ENCODE measurements at regions not wholly inside any gene's neighbourhood (a gene's known extent, or its start where the extent isn't known, plus 50 kb on each side); places are given as distances from the start of the nearest gene placed in this dataset.

DNA sequence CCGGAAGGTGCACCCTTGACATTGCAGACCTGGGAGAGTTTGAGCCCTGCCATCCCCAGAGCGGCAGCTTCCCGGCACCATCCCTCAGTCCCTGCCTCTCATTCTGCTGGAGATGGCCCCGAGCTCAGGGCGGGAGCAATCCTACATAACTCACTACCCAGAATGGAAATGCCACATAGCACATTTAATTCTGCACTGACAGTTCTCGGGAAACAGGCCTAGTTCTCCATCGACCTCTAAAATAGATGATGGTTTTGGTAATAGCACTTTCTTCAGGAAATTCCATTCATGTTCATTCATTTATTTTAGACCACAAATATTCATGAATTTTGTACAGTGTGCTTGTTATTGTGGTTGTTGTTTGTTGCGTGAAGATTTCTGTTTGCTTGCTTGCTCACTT is 92.9 kb upstream of the SLC14A2 start:
- TF ChIP-seq, protein P1, sequence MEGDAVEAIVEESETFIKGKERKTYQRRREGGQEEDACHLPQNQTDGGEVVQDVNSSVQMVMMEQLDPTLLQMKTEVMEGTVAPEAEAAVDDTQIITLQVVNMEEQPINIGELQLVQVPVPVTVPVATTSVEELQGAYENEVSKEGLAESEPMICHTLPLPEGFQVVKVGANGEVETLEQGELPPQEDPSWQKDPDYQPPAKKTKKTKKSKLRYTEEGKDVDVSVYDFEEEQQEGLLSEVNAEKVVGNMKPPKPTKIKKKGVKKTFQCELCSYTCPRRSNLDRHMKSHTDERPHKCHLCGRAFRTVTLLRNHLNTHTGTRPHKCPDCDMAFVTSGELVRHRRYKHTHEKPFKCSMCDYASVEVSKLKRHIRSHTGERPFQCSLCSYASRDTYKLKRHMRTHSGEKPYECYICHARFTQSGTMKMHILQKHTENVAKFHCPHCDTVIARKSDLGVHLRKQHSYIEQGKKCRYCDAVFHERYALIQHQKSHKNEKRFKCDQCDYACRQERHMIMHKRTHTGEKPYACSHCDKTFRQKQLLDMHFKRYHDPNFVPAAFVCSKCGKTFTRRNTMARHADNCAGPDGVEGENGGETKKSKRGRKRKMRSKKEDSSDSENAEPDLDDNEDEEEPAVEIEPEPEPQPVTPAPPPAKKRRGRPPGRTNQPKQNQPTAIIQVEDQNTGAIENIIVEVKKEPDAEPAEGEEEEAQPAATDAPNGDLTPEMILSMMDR (IDR thresholded peaks at IDR 0.05 in 2 of 3, conservative IDR thresholded peaks at IDR 0.05 in 1 of 3; ENCODE audit: borderline replicate concordance in 1 of 3, insufficient read depth in 1 of 3, low read depth in 2 of 3, low read length in 2 of 3): no peak
- no peak for TF ChIP-seq POLR2AphosphoS5 (IDR thresholded peaks at IDR 0.05; ENCODE audit: low read depth, low read length)
- TF ChIP-seq EZH2 (IDR thresholded peaks at IDR 0.05): no peak
- TF ChIP-seq POLR2A (IDR thresholded peaks at IDR 0.05; ENCODE audit: borderline replicate concordance, extremely low read depth, insufficient read depth, insufficient read length): no peak
- no peak for TF ChIP-seq TCF7L2 (IDR thresholded peaks at IDR 0.05; ENCODE audit: borderline replicate concordance, extremely low read depth, insufficient read depth, insufficient read length)
- no peak for TF ChIP-seq EGR1 (IDR thresholded peaks at IDR 0.05; ENCODE audit: low read depth)
- TF ChIP-seq, protein P2, sequence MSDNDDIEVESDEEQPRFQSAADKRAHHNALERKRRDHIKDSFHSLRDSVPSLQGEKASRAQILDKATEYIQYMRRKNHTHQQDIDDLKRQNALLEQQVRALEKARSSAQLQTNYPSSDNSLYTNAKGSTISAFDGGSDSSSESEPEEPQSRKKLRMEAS (IDR thresholded peaks at IDR 0.05): no peak
- TF ChIP-seq CEBPB (IDR thresholded peaks at IDR 0.05; ENCODE audit: low read depth): no peak
- TF ChIP-seq, protein P3, sequence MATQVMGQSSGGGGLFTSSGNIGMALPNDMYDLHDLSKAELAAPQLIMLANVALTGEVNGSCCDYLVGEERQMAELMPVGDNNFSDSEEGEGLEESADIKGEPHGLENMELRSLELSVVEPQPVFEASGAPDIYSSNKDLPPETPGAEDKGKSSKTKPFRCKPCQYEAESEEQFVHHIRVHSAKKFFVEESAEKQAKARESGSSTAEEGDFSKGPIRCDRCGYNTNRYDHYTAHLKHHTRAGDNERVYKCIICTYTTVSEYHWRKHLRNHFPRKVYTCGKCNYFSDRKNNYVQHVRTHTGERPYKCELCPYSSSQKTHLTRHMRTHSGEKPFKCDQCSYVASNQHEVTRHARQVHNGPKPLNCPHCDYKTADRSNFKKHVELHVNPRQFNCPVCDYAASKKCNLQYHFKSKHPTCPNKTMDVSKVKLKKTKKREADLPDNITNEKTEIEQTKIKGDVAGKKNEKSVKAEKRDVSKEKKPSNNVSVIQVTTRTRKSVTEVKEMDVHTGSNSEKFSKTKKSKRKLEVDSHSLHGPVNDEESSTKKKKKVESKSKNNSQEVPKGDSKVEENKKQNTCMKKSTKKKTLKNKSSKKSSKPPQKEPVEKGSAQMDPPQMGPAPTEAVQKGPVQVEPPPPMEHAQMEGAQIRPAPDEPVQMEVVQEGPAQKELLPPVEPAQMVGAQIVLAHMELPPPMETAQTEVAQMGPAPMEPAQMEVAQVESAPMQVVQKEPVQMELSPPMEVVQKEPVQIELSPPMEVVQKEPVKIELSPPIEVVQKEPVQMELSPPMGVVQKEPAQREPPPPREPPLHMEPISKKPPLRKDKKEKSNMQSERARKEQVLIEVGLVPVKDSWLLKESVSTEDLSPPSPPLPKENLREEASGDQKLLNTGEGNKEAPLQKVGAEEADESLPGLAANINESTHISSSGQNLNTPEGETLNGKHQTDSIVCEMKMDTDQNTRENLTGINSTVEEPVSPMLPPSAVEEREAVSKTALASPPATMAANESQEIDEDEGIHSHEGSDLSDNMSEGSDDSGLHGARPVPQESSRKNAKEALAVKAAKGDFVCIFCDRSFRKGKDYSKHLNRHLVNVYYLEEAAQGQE (IDR thresholded peaks at IDR 0.05; ENCODE audit: low read depth): no peak
- no peak for TF ChIP-seq ZNF274 (IDR thresholded peaks at IDR 0.05; ENCODE audit: low read depth, low read length)
- no peak for TF ChIP-seq EZH2phosphoT487 (IDR thresholded peaks at IDR 0.05; ENCODE audit: borderline replicate concordance)
- no peak for TF ChIP-seq SIN3A (IDR thresholded peaks at IDR 0.05; ENCODE audit: low read depth)
- no peak for TF ChIP-seq RAD21 (IDR thresholded peaks at IDR 0.05; ENCODE audit: low read depth)
